GM18519 (cell line): ENCODE measurements at regions not wholly inside any gene's neighbourhood (a gene's known extent, or its start where the extent isn't known, plus 50 kb on each side); places are given as distances from the start of the nearest gene placed in this dataset.
"Not testable (repeated sequence)": the region's sequence is repeated elsewhere in the genome, so short reads cannot be mapped to it uniquely, and the experiment has no call there.

Source experiments
- ATAC-seq: cut with Tn5 transposase; IDR thresholded peaks from one replicate; pipeline ENCODE4 v1.9.1; 2021; ENCODE audit warnings: mild to moderate bottlenecking, moderate library complexity; ENCODE audit not compliant: unreplicated experiment, low FRiP score

- no peak for ATAC-seq
Measured at GRCh38 chr3:152656214-152656971, 178.5 kb upstream of the P2RY1 start.

GRCh38 chr3:152656972-152657355 lies 178.0 kb upstream of the P2RY1 start:
- no peak for ATAC-seq

GRCh38 chr3:152658977-152659720 lies 175.8 kb upstream of the P2RY1 start:
- no peak for ATAC-seq

GRCh38 chr3:152662157-152662556 lies 172.8 kb upstream of the P2RY1 start:
- no peak for ATAC-seq

GRCh38 chr3:152664766-152665165 lies 170.2 kb upstream of the P2RY1 start:
- no peak for ATAC-seq

- ATAC-seq: no peak
Measured at GRCh38 chr3:152667267-152667666, 167.7 kb upstream of the P2RY1 start.

- ATAC-seq: no peak
Measured at GRCh38 chr3:152669560-152669959, 165.4 kb upstream of the P2RY1 start.

GRCh38 chr3:152671446-152672319 lies 163.2 kb upstream of the P2RY1 start:
- ATAC-seq: no peak

GRCh38 chr3:152672320-152672649 lies 162.6 kb upstream of the P2RY1 start:
- no peak for ATAC-seq

- ATAC-seq: no peak
Measured at GRCh38 chr3:152676810-152677379, 158.0 kb upstream of the P2RY1 start.

GRCh38 chr3:152677491-152677890 lies 157.4 kb upstream of the P2RY1 start:
- no peak for ATAC-seq

- ATAC-seq: no peak
Measured at GRCh38 chr3:152682477-152682876, 152.5 kb upstream of the P2RY1 start.

GRCh38 chr3:152683521-152683999 lies 151.4 kb upstream of the P2RY1 start:
- ATAC-seq: no peak

- no peak for ATAC-seq
Measured at GRCh38 chr3:152684279-152684678, 150.7 kb upstream of the P2RY1 start.

GRCh38 chr3:152688313-152688712 lies 146.6 kb upstream of the P2RY1 start:
- no peak for ATAC-seq

- not testable (repeated sequence) for ATAC-seq
Measured at GRCh38 chr3:152692326-152692725, 142.6 kb upstream of the P2RY1 start.

- not testable (repeated sequence) for ATAC-seq
Measured at GRCh38 chr3:152693521-152694250, 141.2 kb upstream of the P2RY1 start.

- no peak for ATAC-seq
Measured at GRCh38 chr3:152695840-152696239, 139.1 kb upstream of the P2RY1 start.

- no peak for ATAC-seq
Measured at GRCh38 chr3:152696962-152697361, 138.0 kb upstream of the P2RY1 start.
